Skeletal muscle satellite cell (primary cell): ENCODE measurements at regions not wholly inside any gene's neighbourhood (a gene's known extent, or its start where the extent isn't known, plus 50 kb on each side); places are given as distances from the start of the nearest gene placed in this dataset.

Source experiments
- H3K27me3 ChIP-seq: 2 replicates; pipeline ENCODE4 v1.7.0; 2013; ENCODE audit warnings: low read length; ENCODE audit not compliant: control insufficient read depth, insufficient read depth
- H3K36me3 ChIP-seq: 2 replicates; pipeline ENCODE4 v1.7.0; 2013; ENCODE audit warnings: mild to moderate bottlenecking, control low read depth, low read length; ENCODE audit not compliant: insufficient read depth
- H3K4me1 ChIP-seq: 2 replicates; pipeline ENCODE4 v1.7.0; 2013; ENCODE audit warnings: low read length; ENCODE audit not compliant: control insufficient read depth, insufficient read depth
- H3K4me2 ChIP-seq: 2 replicates; pipeline ENCODE4 v1.7.0; 2013; ENCODE audit warnings: mild to moderate bottlenecking, low read length
- H3K4me3 ChIP-seq: 2 replicates; pipeline ENCODE4 v1.7.0; 2013; ENCODE audit warnings: low read length
- H3K9ac ChIP-seq: 2 replicates; pipeline ENCODE4 v1.7.0; 2013; ENCODE audit warnings: mild to moderate bottlenecking, low read depth, low read length, moderate library complexity
- H3K9me3 ChIP-seq: replicated peaks from 2 replicates; pipeline ENCODE4 v1.7.0; 2013; ENCODE audit warnings: mild to moderate bottlenecking, control low read depth, low read length

DNA sequence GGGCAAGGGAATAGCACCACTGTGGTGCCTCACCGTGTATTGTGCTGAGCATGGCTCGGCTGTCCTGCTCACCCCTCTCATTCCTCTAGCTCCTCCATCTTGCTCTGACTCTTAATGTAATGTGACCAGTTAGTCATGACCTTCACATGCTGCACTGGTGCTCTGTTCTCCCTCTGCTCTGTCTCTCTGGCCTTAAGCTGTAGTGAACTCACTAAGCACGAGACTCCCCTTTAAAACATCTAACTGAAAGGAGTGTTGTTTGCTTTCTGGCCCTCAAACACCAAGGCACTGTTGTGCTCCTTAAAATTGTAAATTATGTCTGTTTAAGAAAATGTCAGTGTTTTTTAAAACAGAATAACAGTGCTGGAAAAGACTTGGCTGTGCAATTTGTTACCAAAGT is 140.4 kb downstream of the HDGFL1 start:
- Histone ChIP-seq H3K36me3 (no peaks in the 10 kb centered on the region), H3K9me3 (no peaks in the 10 kb centered on the region), H3K9ac (no peak overlapping the region), H3K27me3 (no peaks in the 10 kb centered on the region), H3K4me3 (no peak overlapping the region), H3K4me2 (no peak overlapping the region), H3K4me1 (no peaks in the 10 kb centered on the region)

DNA sequence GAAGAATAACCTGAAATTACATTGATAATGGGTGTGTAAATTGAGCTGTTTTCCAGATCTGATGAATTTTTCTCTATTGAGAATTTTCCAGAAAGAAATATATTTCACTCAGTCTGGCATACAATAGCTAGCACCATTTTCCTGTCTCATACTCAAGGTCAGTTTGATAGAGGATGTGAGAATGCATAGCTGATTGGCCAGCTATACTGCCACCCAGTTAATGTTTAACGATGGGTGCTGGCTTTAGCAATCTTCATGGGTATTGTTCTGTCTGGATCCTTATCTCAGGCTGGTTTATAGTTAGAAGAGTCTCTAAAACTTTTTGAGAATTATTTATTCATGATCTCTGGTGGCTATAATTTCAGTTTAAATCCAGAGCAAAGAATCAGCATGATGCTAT is 147.4 kb downstream of the HDGFL1 start:
- Histone ChIP-seq H3K4me3 (no peak overlapping the region), H3K4me1 (no peaks in the 10 kb centered on the region), H3K9me3 (no peaks in the 10 kb centered on the region), H3K36me3 (no peaks in the 10 kb centered on the region), H3K9ac (no peak overlapping the region), H3K4me2 (no peak overlapping the region), H3K27me3 (no peaks in the 10 kb centered on the region)

DNA sequence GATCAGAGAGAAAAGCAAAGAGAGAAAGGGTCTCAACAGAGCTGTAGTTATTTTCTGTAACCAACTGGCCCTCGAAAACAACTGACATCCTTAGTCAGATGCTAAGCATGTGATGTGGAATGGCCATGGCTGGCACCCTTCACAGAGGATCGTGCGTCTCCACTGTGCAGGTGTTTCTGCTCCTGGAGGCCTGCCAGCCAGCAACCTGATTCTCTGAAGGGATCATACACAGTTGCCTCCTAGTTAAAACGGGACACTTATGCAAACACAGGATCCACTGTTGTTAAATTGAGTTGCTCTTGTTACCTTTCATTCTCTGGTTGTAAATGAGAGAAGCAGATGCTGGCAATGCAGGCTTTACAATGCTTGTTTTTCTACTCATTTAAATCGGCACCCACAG is 148.5 kb downstream of the HDGFL1 start:
- Histone ChIP-seq H3K9me3 (no peaks in the 10 kb centered on the region), H3K9ac (no peak overlapping the region), H3K27me3 (no peaks in the 10 kb centered on the region), H3K4me3 (no peak overlapping the region), H3K4me2 (no peak overlapping the region), H3K4me1 (no peaks in the 10 kb centered on the region), H3K36me3 (no peaks in the 10 kb centered on the region)

DNA sequence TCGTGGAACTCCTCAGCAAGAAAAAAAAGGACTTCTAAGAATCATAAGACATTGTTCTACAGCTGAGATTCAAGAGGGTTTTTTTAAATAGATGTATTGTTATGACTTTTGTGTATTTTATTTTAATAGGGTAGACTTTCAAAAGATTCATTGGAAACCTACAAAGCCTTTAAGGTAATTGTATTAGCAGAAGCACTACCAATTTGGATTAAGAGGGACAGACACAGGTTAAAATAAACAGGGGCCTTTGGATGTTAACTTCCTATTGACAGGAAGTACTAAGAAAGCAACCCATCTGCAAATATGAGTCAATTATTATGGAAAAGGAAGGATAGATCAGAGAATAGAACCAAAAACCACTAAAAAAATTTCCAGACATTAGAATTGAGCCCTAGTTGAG is 153.5 kb downstream of the HDGFL1 start:
- no peaks in the 10 kb centered on the region for H3K36me3 ChIP-seq
- no peak overlapping the region for H3K9ac ChIP-seq
- H3K4me2 ChIP-seq, result no peak overlapping the region
- H3K4me3 ChIP-seq, result no peak overlapping the region
- peaks cover 4% of the 10 kb centered on the region for H3K9me3 ChIP-seq
- no peaks in the 10 kb centered on the region for H3K4me1 ChIP-seq
- H3K27me3 ChIP-seq, result no peaks in the 10 kb centered on the region

DNA sequence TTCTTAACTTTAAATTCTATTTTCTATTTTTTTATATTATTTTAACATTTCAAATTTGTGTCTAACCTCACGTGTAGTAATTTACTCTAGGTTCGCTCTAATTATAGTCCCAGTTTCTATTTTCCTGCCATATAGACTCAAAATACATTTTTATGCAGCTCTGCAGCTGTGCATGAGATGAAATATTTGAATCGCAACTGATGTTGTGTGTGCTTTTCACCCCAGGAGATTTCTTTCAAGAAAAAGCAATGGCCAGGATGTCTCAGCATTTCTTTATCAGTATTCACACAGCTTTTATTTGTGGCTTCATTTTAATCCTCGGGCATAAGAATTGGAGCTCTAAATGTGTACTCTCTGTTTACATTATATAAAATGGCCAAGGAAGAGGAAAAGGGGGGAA is 157.6 kb downstream of the HDGFL1 start:
- no peak overlapping the region for H3K4me2 ChIP-seq
- no peaks in the 10 kb centered on the region for H3K27me3 ChIP-seq
- H3K9ac ChIP-seq, result no peak overlapping the region
- no peak overlapping the region for H3K4me3 ChIP-seq
- H3K36me3 ChIP-seq, result no peaks in the 10 kb centered on the region
- peaks cover 4% of the 10 kb centered on the region for H3K9me3 ChIP-seq
- no peaks in the 10 kb centered on the region for H3K4me1 ChIP-seq

DNA sequence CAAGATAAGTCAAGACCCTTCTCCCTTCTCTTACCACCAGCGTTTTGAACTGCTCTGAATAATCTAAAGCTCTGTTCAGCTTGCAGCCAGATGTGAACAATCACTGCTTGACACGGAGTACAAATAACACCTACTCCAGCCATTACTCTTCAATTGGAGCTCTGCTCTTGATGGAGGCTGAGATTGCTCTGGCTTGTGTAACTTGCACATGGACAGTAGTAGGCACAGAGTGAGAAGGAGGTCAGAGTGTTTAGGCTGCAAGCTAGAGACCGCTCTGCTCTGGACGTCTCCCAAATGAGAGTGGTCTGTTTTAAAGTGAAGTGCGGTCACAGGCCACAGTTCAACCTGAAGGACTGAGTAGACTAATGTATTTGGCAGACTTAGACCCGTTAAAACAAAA is 158.3 kb downstream of the HDGFL1 start:
- H3K36me3 ChIP-seq, result no peaks in the 10 kb centered on the region
- H3K27me3 ChIP-seq, result no peaks in the 10 kb centered on the region
- H3K9ac ChIP-seq, result no peak overlapping the region
- H3K9me3 ChIP-seq, result peaks cover 4% of the 10 kb centered on the region
- H3K4me3 ChIP-seq, result no peak overlapping the region
- peaks cover 4% of the 10 kb centered on the region for H3K4me1 ChIP-seq
- no peak overlapping the region for H3K4me2 ChIP-seq

DNA sequence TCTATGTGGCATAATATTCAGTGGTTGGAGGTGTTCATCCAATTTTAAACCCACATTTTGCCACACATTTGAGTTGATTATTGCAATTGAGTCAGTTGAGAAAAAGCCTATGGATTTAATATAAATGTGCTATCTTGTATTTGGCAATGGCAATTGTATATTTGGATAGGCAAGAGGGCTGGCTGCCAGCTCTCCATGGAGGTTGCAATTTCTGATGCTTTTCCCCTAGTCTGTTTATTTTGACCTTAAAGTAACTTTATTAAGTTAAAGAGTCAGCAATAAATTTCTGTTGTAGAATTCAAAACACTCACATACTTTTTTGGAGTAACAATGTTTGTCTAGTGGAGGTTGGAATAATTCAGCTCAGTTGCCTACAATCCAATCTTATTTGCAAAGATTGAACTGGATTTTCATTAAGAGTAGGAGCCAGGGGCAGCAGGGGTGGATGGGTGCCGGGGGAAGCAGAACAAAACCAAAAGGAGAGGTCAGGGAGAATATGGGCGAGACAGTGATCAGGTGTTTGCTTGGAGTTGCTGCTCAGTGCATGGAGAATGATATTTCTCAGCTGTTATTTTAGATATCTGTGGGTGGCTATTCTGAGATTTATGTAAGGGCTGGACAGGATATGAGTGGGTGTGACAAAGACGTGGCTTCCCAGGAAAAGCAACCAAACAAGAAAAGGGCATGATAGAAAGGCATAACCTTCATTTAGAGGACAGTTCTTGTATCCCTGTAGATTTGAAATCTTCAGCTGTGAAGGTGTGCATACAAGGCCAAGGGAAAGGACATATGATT is 163.0 kb downstream of the HDGFL1 start:
- Histone ChIP-seq H3K4me2 (no peak overlapping the region), H3K27me3 (no peaks in the 10 kb centered on the region), H3K4me3 (no peak overlapping the region), H3K9ac (no peak overlapping the region), H3K36me3 (no peaks in the 10 kb centered on the region), H3K9me3 (no peaks in the 10 kb centered on the region), H3K4me1 (peaks cover 5% of the 10 kb centered on the region)

DNA sequence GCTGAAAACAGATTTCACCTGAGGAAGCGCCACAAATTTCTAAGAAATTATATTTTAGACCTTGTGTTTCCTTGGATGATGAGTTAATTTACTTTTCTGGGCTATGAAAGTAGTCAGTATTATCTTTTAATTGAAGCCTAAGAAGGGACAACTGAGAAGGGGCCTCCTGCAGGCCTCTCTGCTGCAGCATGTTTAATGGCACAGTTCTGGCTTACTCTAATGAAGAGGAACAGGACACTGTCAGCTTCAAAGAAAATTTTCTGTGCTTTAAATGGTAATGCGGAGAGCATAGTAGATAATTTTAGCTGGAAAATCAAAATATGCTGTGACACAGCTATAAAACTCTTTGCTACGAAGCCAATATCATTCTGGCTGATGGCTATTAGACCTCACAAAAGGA is 167.4 kb downstream of the HDGFL1 start:
- H3K4me2 ChIP-seq, result no peak overlapping the region
- no peak overlapping the region for H3K4me3 ChIP-seq
- H3K9ac ChIP-seq, result no peak overlapping the region
- H3K36me3 ChIP-seq, result no peaks in the 10 kb centered on the region
- H3K9me3 ChIP-seq, result no peaks in the 10 kb centered on the region
- no peaks in the 10 kb centered on the region for H3K27me3 ChIP-seq
- H3K4me1 ChIP-seq, result peaks cover 13% of the 10 kb centered on the region

DNA sequence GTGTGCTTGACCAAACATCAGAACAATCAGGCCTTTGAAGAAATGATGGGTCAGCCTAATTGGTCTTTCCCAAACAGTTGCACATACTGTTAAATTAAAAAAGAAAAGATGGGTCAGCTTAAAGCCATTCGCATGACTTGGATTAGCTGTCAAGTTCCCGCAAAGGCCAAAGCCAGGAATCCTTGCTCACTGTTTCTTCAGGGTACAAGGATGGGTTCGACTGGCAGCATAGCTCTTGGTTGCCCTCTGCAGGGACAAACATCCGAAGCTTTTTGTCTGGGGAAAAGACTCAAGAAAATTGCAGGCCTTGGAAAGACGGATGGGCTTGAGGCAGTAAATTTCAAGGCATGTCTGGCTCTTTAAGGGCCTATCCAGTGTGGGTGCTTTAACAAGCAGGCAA is 168.0 kb downstream of the HDGFL1 start:
- H3K4me2 ChIP-seq, result no peak overlapping the region
- H3K36me3 ChIP-seq, result no peaks in the 10 kb centered on the region
- no peaks in the 10 kb centered on the region for H3K9me3 ChIP-seq
- H3K4me3 ChIP-seq, result no peak overlapping the region
- H3K27me3 ChIP-seq, result no peaks in the 10 kb centered on the region
- no peak overlapping the region for H3K9ac ChIP-seq
- H3K4me1 ChIP-seq, result peaks cover 13% of the 10 kb centered on the region

DNA sequence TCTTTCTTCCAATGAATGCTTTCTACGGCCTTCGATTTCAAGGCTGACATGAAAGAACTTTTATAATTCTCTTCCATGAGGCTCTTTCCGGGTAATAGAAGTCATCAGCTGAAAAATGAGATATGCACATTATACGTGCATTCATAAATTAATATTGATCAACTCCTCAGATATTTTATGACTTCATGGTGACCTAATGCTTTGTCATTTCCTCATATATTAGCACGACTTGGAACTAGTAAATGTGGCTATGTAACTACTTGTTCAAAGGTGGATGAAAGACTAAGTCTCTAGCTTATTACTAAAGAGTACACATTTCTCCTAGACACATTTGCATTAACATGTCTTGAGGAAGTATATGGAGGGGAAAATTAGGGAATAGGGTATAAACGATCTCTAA is 168.8 kb downstream of the HDGFL1 start:
- H3K27me3 ChIP-seq, result no peaks in the 10 kb centered on the region
- H3K36me3 ChIP-seq, result no peaks in the 10 kb centered on the region
- H3K4me2 ChIP-seq, result no peak overlapping the region
- H3K4me3 ChIP-seq, result no peak overlapping the region
- no peak overlapping the region for H3K9ac ChIP-seq
- no peaks in the 10 kb centered on the region for H3K9me3 ChIP-seq
- H3K4me1 ChIP-seq, result peaks cover 8% of the 10 kb centered on the region

DNA sequence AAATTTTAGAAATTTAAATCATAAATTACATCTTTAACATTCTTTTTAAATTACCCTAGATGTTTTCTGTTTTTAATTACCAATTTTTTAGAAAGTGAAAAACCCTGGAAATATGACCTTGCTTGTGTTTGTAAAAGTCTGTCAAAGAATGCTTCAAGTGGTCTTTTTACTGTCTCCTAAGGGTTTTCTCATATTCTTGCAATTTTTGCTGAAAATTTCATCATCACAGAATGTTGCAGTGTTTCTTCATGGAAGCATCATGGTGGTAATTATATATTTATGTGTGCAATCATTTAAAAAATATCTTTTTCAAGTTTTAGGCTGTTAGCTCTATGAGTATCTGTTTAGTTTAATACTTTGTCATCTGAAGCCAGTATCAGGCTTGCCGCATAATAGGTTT is 178.2 kb downstream of the HDGFL1 start:
- H3K9me3 ChIP-seq, result no peaks in the 10 kb centered on the region
- H3K27me3 ChIP-seq, result no peaks in the 10 kb centered on the region
- H3K4me3 ChIP-seq, result no peak overlapping the region
- no peak overlapping the region for H3K4me2 ChIP-seq
- no peaks in the 10 kb centered on the region for H3K4me1 ChIP-seq
- H3K9ac ChIP-seq, result no peak overlapping the region
- no peaks in the 10 kb centered on the region for H3K36me3 ChIP-seq

DNA sequence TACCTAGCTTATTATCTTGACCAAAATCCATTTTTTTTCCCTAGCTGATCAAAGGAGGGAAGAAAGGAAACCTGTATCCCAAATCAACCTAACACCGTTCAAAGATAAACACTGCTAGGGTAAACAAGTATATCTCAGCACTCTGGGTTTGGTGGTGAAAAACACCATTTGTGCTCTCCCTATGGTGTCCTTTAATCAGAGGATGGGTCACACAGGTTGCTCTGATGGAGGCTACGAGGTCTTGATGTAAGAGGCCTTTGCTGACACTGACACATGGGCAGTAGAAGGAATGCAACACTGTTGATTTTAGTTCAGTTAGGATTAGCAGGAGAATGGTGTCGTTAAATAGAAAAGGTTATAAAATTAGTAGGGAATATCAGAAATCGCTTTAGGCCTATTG is 179.3 kb downstream of the HDGFL1 start:
- no peak overlapping the region for H3K4me3 ChIP-seq
- no peak overlapping the region for H3K9ac ChIP-seq

More for the DNA sequence above, 179.3 kb downstream of the HDGFL1 start:
- no peaks in the 10 kb centered on the region for H3K4me1 ChIP-seq
- H3K36me3 ChIP-seq, result no peaks in the 10 kb centered on the region
- no peak overlapping the region for H3K4me2 ChIP-seq
- H3K27me3 ChIP-seq, result no peaks in the 10 kb centered on the region
- no peaks in the 10 kb centered on the region for H3K9me3 ChIP-seq
